Neural progenitor cell (in vitro differentiated cells): ENCODE measurements at regions not wholly inside any gene's neighbourhood (a gene's known extent, or its start where the extent isn't known, plus 50 kb on each side); places are given as distances from the start of the nearest gene placed in this dataset.

ENCODE experiments used
- DNase-seq: peaks from one replicate; pipeline ENCODE4 v3.0.0-alpha.2; 2016; ENCODE audit warnings: low spot score
- H2AFZ ChIP-seq: fragments of 200-600 bp; sonication (generic); replicated peaks from 2 replicates; pipeline ENCODE4 v1.6.1; 2016; ENCODE audit warnings: antibody characterized with exemption
- H3F3A ChIP-seq: fragments of 200-600 bp; sonication (generic); 2 replicates; pipeline ENCODE4 v1.6.1; 2016; ENCODE audit warnings: antibody characterized with exemption, low read depth
- H3K27ac ChIP-seq: fragments of 200-600 bp; sonication (generic); 2 replicates; pipeline ENCODE4 v1.5.1; 2016; ENCODE audit warnings: mild to moderate bottlenecking
- H3K27me3 ChIP-seq: fragments of 200-600 bp; sonication (generic); 2 replicates; pipeline ENCODE4 v1.6.1; 2016; ENCODE audit warnings: mild to moderate bottlenecking, moderate library complexity
- H3K36me3 ChIP-seq: fragments of 200-600 bp; sonication (generic); 2 replicates; pipeline ENCODE4 v1.5.1; 2016
- H3K4me1 ChIP-seq: fragments of 200-600 bp; sonication (generic); 2 replicates; pipeline ENCODE4 v1.6.1; 2016; ENCODE audit warnings: mixed run types
- H3K4me2 ChIP-seq: fragments of 200-600 bp; sonication (generic); 2 replicates; pipeline ENCODE4 v1.6.1; 2016
- H3K4me3 ChIP-seq: fragments of 200-600 bp; sonication (generic); 2 replicates; pipeline ENCODE4 v1.5.1; 2016
- H3K79me2 ChIP-seq: fragments of 200-600 bp; sonication (generic); 2 replicates; pipeline ENCODE4 v1.6.1; 2016; ENCODE audit warnings: low read depth
- H3K9ac ChIP-seq: fragments of 200-600 bp; sonication (generic); 2 replicates; pipeline ENCODE4 v1.6.1; 2016
- H3K9me3 ChIP-seq: fragments of 200-600 bp; sonication (generic); 2 replicates; pipeline ENCODE4 v1.5.1; 2016; ENCODE audit warnings: low read depth
- H4K20me1 ChIP-seq: fragments of 200-600 bp; sonication (generic); 2 replicates; pipeline ENCODE4 v1.6.1; 2016; ENCODE audit warnings: low read depth
- H3K27ac Mint-ChIP-seq: 3 replicates; pipeline ENCODE4 v1.8.0; 2021; ENCODE audit warnings: mixed read lengths
- H3K27me3 Mint-ChIP-seq: 2 replicates; pipeline ENCODE4 v1.8.0; 2022; ENCODE audit warnings: low read depth, mild to moderate bottlenecking, inconsistent platforms, moderate library complexity, mixed read lengths; ENCODE audit not compliant: insufficient read depth
- H3K36me3 Mint-ChIP-seq: 3 replicates; pipeline ENCODE4 v1.8.0; 2021; ENCODE audit warnings: mixed read lengths
- H3K4me1 Mint-ChIP-seq: 3 replicates; pipeline ENCODE4 v1.8.0; 2021; ENCODE audit warnings: mixed read lengths
- H3K4me3 Mint-ChIP-seq: 3 replicates; pipeline ENCODE4 v1.8.0; 2021; ENCODE audit warnings: mild to moderate bottlenecking, moderate library complexity, mixed read lengths
- H3K9me3 Mint-ChIP-seq: 3 replicates; pipeline ENCODE4 v1.8.0; 2020; ENCODE audit warnings: mixed read lengths
- CTCF ChIP-seq: fragments of 200-600 bp; sonication (generic); IDR thresholded peaks from 2 replicates; pipeline ENCODE4 v1.5.1; 2017; ENCODE audit warnings: antibody characterized with exemption, mild to moderate bottlenecking
- EZH2 ChIP-seq: fragments of 200-600 bp; sonication (generic); IDR thresholded peaks from 2 replicates; pipeline ENCODE4 v1.6.1; 2017; ENCODE audit warnings: antibody characterized with exemption, mild to moderate bottlenecking, moderate library complexity
- EZH2phosphoT487 ChIP-seq: fragments of 200-600 bp; sonication (generic); IDR thresholded peaks from 2 replicates; pipeline ENCODE4 v1.6.1; 2017; ENCODE audit warnings: antibody characterized with exemption

- H2AFZ ChIP-seq: no peak overlapping the region
- no peaks in the 10 kb centered on the region for H3K4me1 ChIP-seq
- H3K4me3 ChIP-seq: no peak overlapping the region
- TF ChIP-seq EZH2phosphoT487 (no peak), EZH2 (no peak), CTCF (no peak)
- no peaks in the 10 kb centered on the region for H3K79me2 ChIP-seq
- no peak for DNase-seq
- H3K36me3 ChIP-seq: no peaks in the 10 kb centered on the region
- Mint-ChIP-seq H3K4me3 (no peak overlapping the region), H3K4me1 (no peaks in the 10 kb centered on the region), H3K9me3 (no peaks in the 10 kb centered on the region), H3K36me3 (no peaks in the 10 kb centered on the region), H3K27ac (no peak overlapping the region), H3K27me3 (no peaks in the 10 kb centered on the region)
- H3K27me3 ChIP-seq: no peaks in the 10 kb centered on the region
- H4K20me1 ChIP-seq: no peaks in the 10 kb centered on the region
- H3K27ac ChIP-seq: no peak overlapping the region
- H3K9ac ChIP-seq: no peak overlapping the region
- no peaks in the 10 kb centered on the region for H3K9me3 ChIP-seq
- no peak overlapping the region for H3K4me2 ChIP-seq
- no peaks in the 10 kb centered on the region for H3F3A ChIP-seq
Observed at GRCh38 chrX:4674028-4674782, 960.8 kb upstream of the PRKX start.

- Histone ChIP-seq H3K4me2 (no peak overlapping the region), H3K27me3 (no peaks in the 10 kb centered on the region), H3K79me2 (no peaks in the 10 kb centered on the region), H3K27ac (no peak overlapping the region), H4K20me1 (no peaks in the 10 kb centered on the region), H3K9me3 (no peaks in the 10 kb centered on the region), H3K9ac (no peak overlapping the region), H2AFZ (no peak overlapping the region), H3K4me3 (no peak overlapping the region), H3K36me3 (no peaks in the 10 kb centered on the region), H3K4me1 (no peaks in the 10 kb centered on the region), H3F3A (no peaks in the 10 kb centered on the region)
- H3K4me1 Mint-ChIP-seq: no peaks in the 10 kb centered on the region
- H3K36me3 Mint-ChIP-seq: no peaks in the 10 kb centered on the region
- peak overlapping the region; percentile 64 for H3K27ac Mint-ChIP-seq
- H3K9me3 Mint-ChIP-seq: peaks cover 6% of the 10 kb centered on the region
- H3K27me3 Mint-ChIP-seq: peaks cover 5% of the 10 kb centered on the region
- DNase-seq: no peak
- TF ChIP-seq CTCF (no peak), EZH2 (no peak), EZH2phosphoT487 (no peak)
- H3K4me3 Mint-ChIP-seq: no peak overlapping the region
Observed at GRCh38 chrX:4671344-4671743, 957.9 kb upstream of the PRKX start.

- no peaks in the 10 kb centered on the region for H3F3A ChIP-seq
- no peak overlapping the region for H3K4me3 ChIP-seq
- Mint-ChIP-seq H3K9me3 (peaks cover 6% of the 10 kb centered on the region), H3K27ac (no peak overlapping the region), H3K4me1 (no peaks in the 10 kb centered on the region), H3K27me3 (peaks cover 8% of the 10 kb centered on the region), H3K4me3 (no peak overlapping the region), H3K36me3 (no peaks in the 10 kb centered on the region)
- no peak overlapping the region for H3K4me2 ChIP-seq
- no peaks in the 10 kb centered on the region for H3K4me1 ChIP-seq
- H3K27me3 ChIP-seq: no peaks in the 10 kb centered on the region
- H4K20me1 ChIP-seq: no peaks in the 10 kb centered on the region
- no peaks in the 10 kb centered on the region for H3K9me3 ChIP-seq
- DNase-seq: no peak
- no peak overlapping the region for H3K27ac ChIP-seq
- H3K79me2 ChIP-seq: no peaks in the 10 kb centered on the region
- TF ChIP-seq CTCF (no peak), EZH2phosphoT487 (no peak), EZH2 (no peak)
- H3K36me3 ChIP-seq: no peaks in the 10 kb centered on the region
- H2AFZ ChIP-seq: no peak overlapping the region
- no peak overlapping the region for H3K9ac ChIP-seq
Observed at GRCh38 chrX:4670606-4671005, 957.2 kb upstream of the PRKX start.
